Small intestine (tissue), 7 donors: ENCODE measurements at regions not wholly inside any gene's neighbourhood (a gene's known extent, or its start where the extent isn't known, plus 50 kb on each side); places are given as distances from the start of the nearest gene placed in this dataset.

Experiments used
- DNase-seq, 2 donors: peaks; one replicate each; pipeline versions ENCODE4 v3.0.0 to v3.0.0-alpha.2; 2013
- FAIRE-seq: peaks from 2 replicates; lab custom pipeline; 2012; peaks lifted over from hg19 to GRCh38; lab: Jason Lieb, UNC
- H3K27ac ChIP-seq, 3 donors: one replicate each; pipeline ENCODE4 v1.5.1; 2013; ENCODE audit warnings: low read length in 2 of 3, mild to moderate bottlenecking in 2 of 3, control low read depth in 1 of 3, inconsistent platforms in 1 of 3, low read depth in 1 of 3, moderate library complexity in 1 of 3
- H3K27me3 ChIP-seq, 3 donors: one replicate each; pipeline ENCODE4 v1.6.1; 2013; ENCODE audit warnings: low read length in 3 of 3, inconsistent platforms in 1 of 3; ENCODE audit not compliant: control insufficient read depth in 3 of 3, insufficient read depth in 3 of 3
- H3K36me3 ChIP-seq, 3 donors: one replicate each; pipeline ENCODE4 v1.6.1; 2013; ENCODE audit warnings: low read length in 3 of 3, inconsistent platforms in 1 of 3, low read depth in 1 of 3, mild to moderate bottlenecking in 1 of 3, moderate library complexity in 1 of 3; ENCODE audit not compliant: control insufficient read depth in 3 of 3, insufficient read depth in 2 of 3
- H3K4me1 ChIP-seq, 3 donors: one replicate each; pipeline ENCODE4 v1.6.1; 2013; ENCODE audit warnings: low read length in 2 of 3, inconsistent platforms in 1 of 3, low read depth in 1 of 3, mild to moderate bottlenecking in 1 of 3, moderate library complexity in 1 of 3; ENCODE audit not compliant: control insufficient read depth in 3 of 3, insufficient read depth in 2 of 3
- H3K4me3 ChIP-seq, 3 donors: one replicate each; pipeline ENCODE4 v1.5.1; 2013; ENCODE audit warnings: low read length in 3 of 3, control low read depth in 1 of 3, inconsistent platforms in 1 of 3, low read depth in 1 of 3, mild to moderate bottlenecking in 1 of 3, moderate library complexity in 1 of 3
- H3K9me3 ChIP-seq, 2 donors: one replicate each; pipeline ENCODE4 v1.6.1; 2013; ENCODE audit warnings: low read depth in 1 of 2, low read length in 1 of 2; ENCODE audit not compliant: control insufficient read depth in 2 of 2, insufficient read depth in 1 of 2
- WGBS, 3 donors: extraction: QIAGEN DNeasy Blood & Tissue Kit; methylation state at CpG; one replicate each; pipeline ENCODE4 v1.1.7; 2013; 5-methylcytosine and 5-hydroxymethylcytosine counted together
- donor health status: healthy with polysubstance abuse.
- donor health status: control.
- donor health status: control.
- donor health status: Bipolar disorder and iron deficiency.
- donor health status: healthy.

DNA sequence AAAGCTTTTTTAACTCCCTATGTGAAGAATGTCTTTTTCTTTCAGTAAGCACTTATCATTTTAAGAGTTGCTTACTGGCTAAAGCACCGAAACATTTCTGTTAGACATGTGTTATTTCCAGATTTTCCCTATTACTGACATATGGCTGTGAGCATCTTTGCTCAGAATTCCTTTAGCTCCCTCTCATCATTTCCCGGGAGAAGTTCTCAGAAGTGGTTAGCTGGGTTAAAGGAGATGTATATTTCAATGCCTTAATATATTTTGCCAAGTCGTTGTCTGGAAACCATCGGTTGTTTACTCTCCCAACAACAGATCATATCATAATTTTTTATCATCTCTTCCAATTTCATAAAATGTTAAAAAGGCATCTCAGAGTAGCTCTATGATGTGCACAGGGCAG is 396.5 kb downstream of the OCA2 start:
- Histone ChIP-seq H3K4me1 (no peaks in the 10 kb centered on the region), H3K4me3 (no peak overlapping the region), H3K36me3 (no peaks in the 10 kb centered on the region), H3K27ac (no peak overlapping the region), H3K9me3 (peaks cover 0 to 6% of the 10 kb centered on the region in 2 donors), H3K27me3 (peaks cover 0 to 2% (median 0%) of the 10 kb centered on the region in 3 donors)
- FAIRE-seq (no peak), DNase-seq (no peak)
- WGBS, 3 donors, result 63 to 86% (median 85%) methylated on average over 4 of the region's 4 CpGs

- H3K9me3 ChIP-seq, result peaks cover 0 to 6% of the 10 kb centered on the region in 2 donors
- no peak for FAIRE-seq
- no peaks in the 10 kb centered on the region for H3K36me3 ChIP-seq
- 79 to 88% (median 87%) methylated on average over 11 of the region's 11 CpGs for WGBS, 3 donors
- H3K27me3 ChIP-seq, result no peaks in the 10 kb centered on the region
- no peak overlapping the region for H3K27ac ChIP-seq
- no peak overlapping the region for H3K4me3 ChIP-seq
- DNase-seq, result no peak
- H3K4me1 ChIP-seq, result no peaks in the 10 kb centered on the region
Measured at GRCh38 chr15:27701956-27702355, 397.2 kb downstream of the OCA2 start.

GRCh38 chr15:27701014-27701413 is 398.1 kb downstream of the OCA2 start:
- Histone ChIP-seq H3K4me3 (no peak overlapping the region), H3K36me3 (no peaks in the 10 kb centered on the region), H3K27ac (no peak overlapping the region), H3K27me3 (no peaks in the 10 kb centered on the region), H3K9me3 (peaks cover 0 to 6% of the 10 kb centered on the region in 2 donors), H3K4me1 (no peaks in the 10 kb centered on the region)
- WGBS, 3 donors, result 78 to 86% (median 79%) methylated on average over 3 of the region's 3 CpGs
- FAIRE-seq, result no peak
- no peak for DNase-seq

DNA sequence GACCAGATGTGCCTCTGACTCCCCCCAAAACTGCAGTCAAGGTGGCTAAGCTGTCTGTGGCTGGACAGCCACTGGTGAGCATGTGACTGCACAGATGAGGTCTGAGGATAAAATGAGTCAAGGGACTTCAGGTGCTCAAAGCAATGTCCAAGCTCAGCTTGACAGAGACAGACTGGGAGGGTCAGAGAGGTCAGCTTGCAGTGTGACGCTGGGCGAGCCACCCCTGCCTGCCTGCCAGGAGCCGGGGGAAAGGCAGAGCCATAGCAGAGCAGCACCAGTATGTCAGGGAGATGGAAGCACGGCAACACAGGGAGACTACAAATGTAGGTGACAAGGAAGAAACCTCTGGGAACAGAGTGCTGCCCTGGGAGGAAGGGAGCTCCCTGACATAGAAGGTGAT is 399.4 kb downstream of the OCA2 start:
- Histone ChIP-seq H3K27me3 (no peaks in the 10 kb centered on the region), H3K4me3 (no peak overlapping the region), H3K9me3 (peaks cover 0 to 8% of the 10 kb centered on the region in 2 donors), H3K36me3 (no peaks in the 10 kb centered on the region), H3K4me1 (peaks cover 0 to 7% (median 0%) of the 10 kb centered on the region in 3 donors), H3K27ac (no peak overlapping the region)
- FAIRE-seq (no peak), DNase-seq (no peak)
- 66 to 83% (median 71%) methylated on average over 4 of the region's 4 CpGs for WGBS, 3 donors

- no peak overlapping the region for H3K27ac ChIP-seq
- DNase-seq, result no peak
- H3K36me3 ChIP-seq, result no peaks in the 10 kb centered on the region
- peaks cover 0 to 7% (median 0%) of the 10 kb centered on the region in 3 donors for H3K4me1 ChIP-seq
- H3K9me3 ChIP-seq, result peaks cover 0 to 5% of the 10 kb centered on the region in 2 donors
- WGBS, 3 donors, result 69 to 90% (median 87%) methylated on average over 4 of the region's 4 CpGs
- H3K27me3 ChIP-seq, result no peaks in the 10 kb centered on the region
- no peak for FAIRE-seq
- no peak overlapping the region for H3K4me3 ChIP-seq
Measured at GRCh38 chr15:27696530-27696929, 402.6 kb downstream of the OCA2 start.

DNA sequence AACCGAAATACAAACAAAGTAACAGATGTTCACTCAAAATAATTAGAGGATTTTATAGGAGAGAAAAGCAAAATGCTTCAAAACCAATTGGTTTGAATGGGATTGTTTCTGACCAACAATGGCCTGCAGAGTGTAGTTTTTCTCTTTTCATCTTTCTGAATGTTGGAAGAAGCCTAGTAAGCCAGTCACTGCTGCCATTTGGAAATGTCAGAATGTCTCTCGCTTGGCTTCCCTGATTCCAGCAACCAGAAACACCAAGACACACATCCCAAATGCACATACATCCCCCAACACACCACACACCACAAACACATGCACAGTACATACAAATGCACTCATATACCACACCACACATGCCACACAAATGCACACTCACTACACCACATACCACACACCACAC is 403.4 kb downstream of the OCA2 start:
- H3K4me3 ChIP-seq, result no peak overlapping the region
- no peaks in the 10 kb centered on the region for H3K27me3 ChIP-seq
- H3K4me1 ChIP-seq, result peaks cover 0 to 7% (median 0%) of the 10 kb centered on the region in 3 donors
- FAIRE-seq, result no peak
- WGBS, 3 donors, result 82 to 89% (median 84%) methylated on average over 2 of the region's 2 CpGs
- no peaks in the 10 kb centered on the region for H3K36me3 ChIP-seq
- no peak overlapping the region for H3K27ac ChIP-seq
- DNase-seq, result no peak
- peaks cover 0 to 5% of the 10 kb centered on the region in 2 donors for H3K9me3 ChIP-seq

- no peak for FAIRE-seq
- WGBS, 3 donors, result 50 to 64% (median 55%) methylated on average over 6 of the region's 6 CpGs
Measured at GRCh38 chr15:27694506-27695087, 404.5 kb downstream of the OCA2 start.

GRCh38 chr15:27693280-27693679 is 405.8 kb downstream of the OCA2 start:
- WGBS, 3 donors, result 70 to 75% (median 71%) methylated on average over 2 of the region's 2 CpGs
- no peaks in the 10 kb centered on the region for H3K27me3 ChIP-seq
- H3K4me1 ChIP-seq, result peaks cover 0 to 7% (median 0%) of the 10 kb centered on the region in 3 donors
- no peak overlapping the region for H3K4me3 ChIP-seq
- H3K9me3 ChIP-seq, result peaks cover 0 to 3% of the 10 kb centered on the region in 2 donors
- no peaks in the 10 kb centered on the region for H3K36me3 ChIP-seq
- H3K27ac ChIP-seq, result no peak overlapping the region
- no peak for DNase-seq
- FAIRE-seq, result no peak

More at GRCh38 chr15:27694506-27695087, 404.5 kb downstream of the OCA2 start:
- Histone ChIP-seq H3K4me1 (peaks cover 0 to 7% (median 0%) of the 10 kb centered on the region in 3 donors), H3K36me3 (no peaks in the 10 kb centered on the region), H3K27ac (no peak overlapping the region), H3K9me3 (peaks cover 0 to 4% of the 10 kb centered on the region in 2 donors), H3K4me3 (no peak overlapping the region), H3K27me3 (no peaks in the 10 kb centered on the region)
- DNase-seq, result peak in 1 of 2 donors; percentile 33

- H3K27ac ChIP-seq, result no peak overlapping the region
Measured at GRCh38 chr15:27692438-27692837, 406.7 kb downstream of the OCA2 start.

More at GRCh38 chr15:27692438-27692837, 406.7 kb downstream of the OCA2 start:
- no peak for DNase-seq
- WGBS, 3 donors, result 93 to 94% (median 94%) methylated on average over 5 of the region's 5 CpGs
- Histone ChIP-seq H3K9me3 (peaks cover 0 to 3% of the 10 kb centered on the region in 2 donors), H3K36me3 (no peaks in the 10 kb centered on the region), H3K4me3 (no peak overlapping the region), H3K4me1 (peaks cover 0 to 7% (median 0%) of the 10 kb centered on the region in 3 donors), H3K27me3 (no peaks in the 10 kb centered on the region)
- no peak for FAIRE-seq
